Breast epithelium (tissue), 3 donors: ENCODE measurements at regions not wholly inside any gene's neighbourhood (a gene's known extent, or its start where the extent isn't known, plus 50 kb on each side); places are given as distances from the start of the nearest gene placed in this dataset.

Experiments
- POLR2A ChIP-seq: fragments of 450-650 bp; IDR thresholded peaks from one replicate; pipeline ENCODE4 v1.6.1; 2016; ENCODE audit warnings: antibody characterized with exemption, mild to moderate bottlenecking, moderate library complexity
- POLR2AphosphoS5 ChIP-seq, 3 donors: sonication (generic); formaldehyde crosslinking; IDR thresholded peaks; one replicate each; pipeline ENCODE4 v1.6.1; 2017; ENCODE audit warnings: antibody characterized with exemption in 3 of 3
- TF ChIP-seq, protein P1 (sequence below), 3 donors: fragments of 450-650 bp; IDR thresholded peaks; one replicate each; pipeline ENCODE4 v1.5.1; 2016 to 2017; ENCODE audit warnings: antibody characterized with exemption in 3 of 3, mild to moderate bottlenecking in 3 of 3, moderate library complexity in 3 of 3

GRCh38 chr5:61809651-61810050, 477.6 kb downstream of the ZSWIM6 start:
- no peak for TF ChIP-seq POLR2AphosphoS5 (IDR thresholded peaks at IDR 0.05)
- TF ChIP-seq, protein P1, sequence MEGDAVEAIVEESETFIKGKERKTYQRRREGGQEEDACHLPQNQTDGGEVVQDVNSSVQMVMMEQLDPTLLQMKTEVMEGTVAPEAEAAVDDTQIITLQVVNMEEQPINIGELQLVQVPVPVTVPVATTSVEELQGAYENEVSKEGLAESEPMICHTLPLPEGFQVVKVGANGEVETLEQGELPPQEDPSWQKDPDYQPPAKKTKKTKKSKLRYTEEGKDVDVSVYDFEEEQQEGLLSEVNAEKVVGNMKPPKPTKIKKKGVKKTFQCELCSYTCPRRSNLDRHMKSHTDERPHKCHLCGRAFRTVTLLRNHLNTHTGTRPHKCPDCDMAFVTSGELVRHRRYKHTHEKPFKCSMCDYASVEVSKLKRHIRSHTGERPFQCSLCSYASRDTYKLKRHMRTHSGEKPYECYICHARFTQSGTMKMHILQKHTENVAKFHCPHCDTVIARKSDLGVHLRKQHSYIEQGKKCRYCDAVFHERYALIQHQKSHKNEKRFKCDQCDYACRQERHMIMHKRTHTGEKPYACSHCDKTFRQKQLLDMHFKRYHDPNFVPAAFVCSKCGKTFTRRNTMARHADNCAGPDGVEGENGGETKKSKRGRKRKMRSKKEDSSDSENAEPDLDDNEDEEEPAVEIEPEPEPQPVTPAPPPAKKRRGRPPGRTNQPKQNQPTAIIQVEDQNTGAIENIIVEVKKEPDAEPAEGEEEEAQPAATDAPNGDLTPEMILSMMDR (IDR thresholded peaks at IDR 0.05), result no peak
- no peak for TF ChIP-seq POLR2A
